Urinary bladder (tissue), 3 donors: ENCODE measurements at regions not wholly inside any gene's neighbourhood (a gene's known extent, or its start where the extent isn't known, plus 50 kb on each side); places are given as distances from the start of the nearest gene placed in this dataset.

Experiments used
- DNase-seq: peaks from one replicate; pipeline ENCODE4 v3.0.0-alpha.2; 2015; ENCODE audit errors: extremely low spot score
- H3K27ac ChIP-seq: one replicate; pipeline ENCODE4 v1.5.1; 2013; ENCODE audit warnings: low read depth, mild to moderate bottlenecking, moderate library complexity
- H3K36me3 ChIP-seq: one replicate; pipeline ENCODE4 v1.6.1; 2013; ENCODE audit warnings: mild to moderate bottlenecking, moderate library complexity; ENCODE audit not compliant: insufficient read depth
- H3K4me1 ChIP-seq: one replicate; pipeline ENCODE4 v1.6.1; 2013; ENCODE audit warnings: mild to moderate bottlenecking, moderate library complexity; ENCODE audit not compliant: insufficient read depth
- H3K4me3 ChIP-seq: one replicate; pipeline ENCODE4 v1.5.1; 2013; ENCODE audit warnings: low read depth, low read length
- WGBS: extraction: QIAGEN DNeasy Blood & Tissue Kit; methylation state at CpG from one replicate; pipeline ENCODE4 v1.1.7; 2013; 5-methylcytosine and 5-hydroxymethylcytosine counted together
- donor health status: healthy with polysubstance abuse.
- donor health status: healthy.

- no peak for DNase-seq
- Histone ChIP-seq H3K4me3 (no peak overlapping the region), H3K36me3 (no peaks in the 10 kb centered on the region), H3K27ac (no peak overlapping the region), H3K4me1 (no peaks in the 10 kb centered on the region)
- WGBS, result 97% methylated on average over 5 of the region's 5 CpGs
Measured at GRCh38 chr9:106445107-106445506, 417.9 kb upstream of the ZNF462 start.

- Histone ChIP-seq H3K4me3 (no peak overlapping the region), H3K27ac (no peak overlapping the region), H3K36me3 (no peaks in the 10 kb centered on the region), H3K4me1 (no peaks in the 10 kb centered on the region)
- no peak for DNase-seq
- WGBS, result 53% methylated on average over 4 of the region's 4 CpGs
Measured at GRCh38 chr9:106449336-106449927, 413.5 kb upstream of the ZNF462 start.

GRCh38 chr9:106450549-106450948 lies 412.4 kb upstream of the ZNF462 start:
- Histone ChIP-seq H3K36me3 (no peaks in the 10 kb centered on the region), H3K4me3 (no peak overlapping the region), H3K27ac (no peak overlapping the region), H3K4me1 (no peaks in the 10 kb centered on the region)
- DNase-seq, result no peak

GRCh38 chr9:106451223-106451622 lies 411.7 kb upstream of the ZNF462 start:
- WGBS, result 94% methylated on average over 1 of the region's 1 CpG
- DNase-seq, result no peak

DNA sequence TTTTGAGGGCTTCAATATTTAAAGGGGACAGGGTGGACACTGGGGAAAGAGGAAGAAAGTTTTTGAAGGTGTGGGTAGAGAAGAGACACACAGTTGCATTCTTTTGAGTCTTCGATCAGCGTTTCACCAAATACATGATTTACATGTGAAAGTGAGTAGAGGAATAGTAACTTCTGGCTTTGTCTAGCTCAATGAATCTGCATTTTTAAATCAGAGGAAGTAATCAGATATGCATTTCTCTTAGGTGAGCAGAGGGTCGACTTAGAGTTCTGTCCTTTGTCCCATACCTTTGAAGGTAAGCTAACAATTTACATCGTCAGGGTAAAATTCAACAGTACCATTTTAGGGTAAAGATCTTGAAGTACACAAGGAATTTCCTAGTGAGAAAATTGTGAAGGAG lies 406.4 kb upstream of the ZNF462 start:
- 64% methylated on average over 4 of the region's 4 CpGs for WGBS
- Histone ChIP-seq H3K36me3 (no peaks in the 10 kb centered on the region), H3K4me1 (no peaks in the 10 kb centered on the region), H3K27ac (no peak overlapping the region), H3K4me3 (no peak overlapping the region)
- no peak for DNase-seq

More at GRCh38 chr9:106451223-106451622, 411.7 kb upstream of the ZNF462 start:
- H3K4me3 ChIP-seq, result no peak overlapping the region
- no peak overlapping the region for H3K27ac ChIP-seq
- H3K4me1 ChIP-seq, result no peaks in the 10 kb centered on the region
- H3K36me3 ChIP-seq, result no peaks in the 10 kb centered on the region

DNA sequence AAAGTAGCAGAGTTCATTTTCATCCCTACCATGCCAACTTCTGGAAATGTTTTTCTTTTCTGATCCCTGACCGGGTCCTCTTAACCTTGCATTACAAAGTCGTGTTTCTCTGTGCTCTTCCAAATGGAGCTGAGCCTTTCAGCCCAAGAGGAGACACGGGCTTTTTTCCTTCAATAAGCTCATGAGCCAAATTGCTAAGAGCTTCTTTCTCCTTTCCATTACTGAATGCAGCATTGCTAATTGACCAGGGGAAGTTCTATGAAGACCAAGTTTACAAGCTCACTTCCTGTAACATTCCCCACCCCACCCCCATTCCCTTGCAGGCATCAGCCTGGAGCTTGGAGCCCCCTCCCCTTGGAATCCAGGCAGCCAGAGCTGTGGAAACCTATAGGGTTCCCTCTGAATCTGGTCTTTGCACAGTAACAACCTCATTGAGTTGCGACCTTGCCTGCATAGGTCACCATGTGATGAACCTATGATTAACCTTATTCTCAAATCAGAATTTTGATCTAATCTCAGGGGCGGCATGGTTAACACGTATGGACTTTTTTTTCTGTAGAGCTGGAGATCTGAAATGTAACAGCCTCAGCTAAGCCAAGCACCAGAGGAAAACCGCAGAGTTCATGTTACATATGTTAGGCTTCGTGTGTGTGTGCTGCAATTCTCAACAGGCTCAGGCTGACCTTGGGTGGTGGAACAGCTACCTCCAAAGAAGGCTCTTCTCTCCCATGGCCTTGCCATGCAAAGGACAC lies 395.7 kb upstream of the ZNF462 start:
- no peaks in the 10 kb centered on the region for H3K36me3 ChIP-seq
- no peak for DNase-seq
- no peak overlapping the region for H3K4me3 ChIP-seq
- H3K27ac ChIP-seq, result no peak overlapping the region
- WGBS, result 43% methylated on average over 8 of the region's 8 CpGs
- H3K4me1 ChIP-seq, result no peaks in the 10 kb centered on the region

- H3K4me1 ChIP-seq, result no peaks in the 10 kb centered on the region
- H3K36me3 ChIP-seq, result no peaks in the 10 kb centered on the region
- no peak for DNase-seq
- no peak overlapping the region for H3K27ac ChIP-seq
- WGBS, result 73% methylated on average over 1 of the region's 1 CpG
- H3K4me3 ChIP-seq, result no peak overlapping the region
Measured at GRCh38 chr9:106467865-106468164, 395.2 kb upstream of the ZNF462 start.

DNA sequence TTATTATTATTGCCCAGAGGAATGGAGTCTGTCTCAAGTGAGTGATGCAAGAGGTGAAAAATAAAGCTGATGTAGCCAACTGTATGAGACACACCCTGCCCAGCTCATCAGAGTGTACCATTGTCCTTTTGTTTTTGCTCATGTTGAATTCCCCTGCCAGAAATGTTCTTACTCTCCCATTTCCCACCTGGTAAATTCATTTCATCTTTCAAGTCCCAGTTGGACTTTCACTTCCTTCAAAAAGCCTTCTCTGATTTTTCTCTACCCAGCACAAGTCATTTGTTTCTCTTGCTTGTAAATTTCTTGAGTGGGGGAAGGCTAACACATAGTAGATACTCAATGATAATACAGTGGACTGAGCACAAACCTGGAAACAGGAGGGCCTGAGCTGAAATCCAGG lies 394.5 kb upstream of the ZNF462 start:
- no peak overlapping the region for H3K4me3 ChIP-seq
- no peaks in the 10 kb centered on the region for H3K4me1 ChIP-seq
- no peak overlapping the region for H3K27ac ChIP-seq
- H3K36me3 ChIP-seq, result no peaks in the 10 kb centered on the region
- DNase-seq, result no peak

GRCh38 chr9:106478312-106478711 lies 384.7 kb upstream of the ZNF462 start:
- Histone ChIP-seq H3K4me3 (no peak overlapping the region), H3K27ac (no peak overlapping the region), H3K36me3 (no peaks in the 10 kb centered on the region), H3K4me1 (no peaks in the 10 kb centered on the region)
- no peak for DNase-seq
- 38% methylated on average over 1 of the region's 1 CpG for WGBS

GRCh38 chr9:106478727-106479126 lies 384.2 kb upstream of the ZNF462 start:
- DNase-seq, result no peak
- H3K36me3 ChIP-seq, result no peaks in the 10 kb centered on the region
- no peak overlapping the region for H3K27ac ChIP-seq
- WGBS, result 50% methylated on average over 2 of the region's 2 CpGs
- H3K4me3 ChIP-seq, result no peak overlapping the region
- no peaks in the 10 kb centered on the region for H3K4me1 ChIP-seq

- H3K36me3 ChIP-seq, result no peaks in the 10 kb centered on the region
- no peak for DNase-seq
- no peak overlapping the region for H3K27ac ChIP-seq
- no peak overlapping the region for H3K4me3 ChIP-seq
- 56% methylated on average over 5 of the region's 5 CpGs for WGBS
- H3K4me1 ChIP-seq, result no peaks in the 10 kb centered on the region
Measured at GRCh38 chr9:106479679-106480078, 383.3 kb upstream of the ZNF462 start.

- Histone ChIP-seq H3K27ac (no peak overlapping the region), H3K36me3 (no peaks in the 10 kb centered on the region), H3K4me3 (no peak overlapping the region), H3K4me1 (no peaks in the 10 kb centered on the region)
- WGBS, result 50% methylated on average over 5 of the region's 5 CpGs
- no peak for DNase-seq
Measured at GRCh38 chr9:106481013-106481609, 381.9 kb upstream of the ZNF462 start.

- no peak for DNase-seq
- H3K36me3 ChIP-seq, result no peaks in the 10 kb centered on the region
- H3K4me3 ChIP-seq, result no peak overlapping the region
- H3K27ac ChIP-seq, result no peak overlapping the region
- no peaks in the 10 kb centered on the region for H3K4me1 ChIP-seq
Measured at GRCh38 chr9:106482733-106483132, 380.2 kb upstream of the ZNF462 start.

- DNase-seq, result no peak
- H3K27ac ChIP-seq, result no peak overlapping the region
- 91% methylated on average over 5 of the region's 5 CpGs for WGBS
- no peaks in the 10 kb centered on the region for H3K36me3 ChIP-seq
- no peak overlapping the region for H3K4me3 ChIP-seq
- H3K4me1 ChIP-seq, result no peaks in the 10 kb centered on the region
Measured at GRCh38 chr9:106486685-106487084, 376.3 kb upstream of the ZNF462 start.
